Upper lobe of left lung (tissue), 4 donors: ENCODE measurements at regions not wholly inside any gene's neighbourhood (a gene's known extent, or its start where the extent isn't known, plus 50 kb on each side); places are given as distances from the start of the nearest gene placed in this dataset.

Source experiments
- POLR2A ChIP-seq, 4 donors: fragments of 450-650 bp; IDR thresholded peaks; one replicate each; pipeline ENCODE4 v1.5.1; 2016 to 2017; ENCODE audit warnings: antibody characterized with exemption in 4 of 4, mild to moderate bottlenecking in 2 of 4
- POLR2AphosphoS5 ChIP-seq, 2 donors: sonication (generic); formaldehyde crosslinking; IDR thresholded peaks; one replicate each; pipeline ENCODE4 v1.5.1; 2017; ENCODE audit warnings: antibody characterized with exemption in 2 of 2

DNA sequence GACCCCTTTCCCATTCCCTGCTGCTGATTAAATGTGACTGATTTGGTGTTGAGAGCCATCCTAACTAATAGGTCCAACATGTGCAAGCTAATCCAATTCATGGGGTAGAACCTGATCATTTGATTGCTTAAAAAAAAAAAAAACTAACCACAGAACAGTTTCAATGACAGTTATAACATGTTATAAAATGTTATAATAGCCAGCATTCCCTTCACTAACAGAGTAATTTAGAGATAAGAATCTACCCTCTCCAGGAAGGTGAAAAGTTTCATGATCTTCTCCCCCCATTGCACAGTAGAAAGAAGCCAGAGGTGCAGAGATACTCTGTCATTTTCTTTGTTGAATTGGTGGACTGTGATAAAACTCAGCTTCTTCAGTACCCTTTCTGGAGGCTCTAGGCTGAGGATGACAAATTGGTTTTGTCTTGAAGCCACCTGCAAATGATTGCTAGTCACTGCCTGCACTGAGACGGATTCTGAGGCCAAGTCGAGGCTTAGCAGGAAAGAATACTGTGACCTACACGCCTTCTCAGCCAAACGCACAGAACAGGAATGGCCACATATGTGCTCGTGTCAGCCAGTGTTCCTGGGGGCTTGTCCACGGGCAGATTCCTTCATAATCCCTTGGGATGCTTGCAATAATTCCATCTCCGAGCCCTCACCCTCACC lies 215.7 kb upstream of the IRF2BP2 start:
- no peak for TF ChIP-seq POLR2A (IDR thresholded peaks at IDR 0.05)
- TF ChIP-seq POLR2AphosphoS5 (IDR thresholded peaks at IDR 0.05) = no peak
